ENCODE measurements at regions not wholly inside any gene's neighbourhood (a gene's known extent, or its start where the extent isn't known, plus 50 kb on each side); places are given as distances from the start of the nearest gene placed in this dataset.
A peak's percentile ranks its signal among the peaks of the same experiment; 100 is the strongest.

DNA sequence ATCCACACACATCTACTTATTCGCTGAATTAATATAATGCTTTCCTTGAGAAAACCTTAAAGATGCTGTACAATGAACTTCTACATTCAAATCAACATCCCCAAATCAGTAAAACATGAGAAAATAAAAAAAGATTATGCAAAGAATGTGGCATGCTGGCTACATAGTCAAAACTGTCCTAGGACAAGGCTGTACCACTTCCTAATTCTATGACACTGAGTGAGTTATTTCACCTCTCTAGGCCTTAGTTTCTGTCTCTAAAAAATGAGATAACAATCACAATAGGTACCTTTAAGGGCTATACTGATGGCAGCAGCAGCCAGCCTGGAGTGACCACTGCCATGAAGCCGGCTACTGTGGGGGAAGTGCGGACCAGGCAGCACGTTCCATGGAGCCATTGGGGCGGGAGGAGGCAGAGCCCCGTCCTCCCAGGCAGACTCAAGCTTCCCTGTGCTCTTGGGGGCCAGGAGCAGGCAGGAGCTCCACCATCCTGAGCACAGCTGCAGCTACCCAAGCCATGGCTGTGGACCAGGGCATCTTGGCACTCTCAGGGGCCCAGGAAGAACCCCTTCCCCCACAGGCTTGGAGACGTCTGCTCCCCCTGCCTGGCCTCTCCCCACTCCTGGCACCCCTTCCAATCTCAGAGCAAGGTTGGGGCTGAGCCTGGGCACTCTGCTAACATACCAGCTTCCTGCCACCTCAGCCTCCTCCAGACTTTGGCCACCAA lies 110.2 kb downstream of the ELAPOR2 start (continued):
- no peak for TF ChIP-seq ZNF207 (IDR thresholded peaks at IDR 0.05; ENCODE audit: borderline replicate concordance)
- no peak for TF ChIP-seq TCF12 (IDR thresholded peaks at IDR 0.05; ENCODE audit: low read depth, low read length)
- TF ChIP-seq CREM (IDR thresholded peaks at IDR 0.05; ENCODE audit: low read depth): peak; percentile 50; the same call in 1 of the 2 replicates
- TF ChIP-seq EGR1 (IDR thresholded peaks at IDR 0.05; ENCODE audit: borderline replicate concordance in 1 of 2, low read depth in 2 of 2, low read length in 2 of 2): no peak
- TF ChIP-seq ZBED1 (IDR thresholded peaks at IDR 0.05; ENCODE audit: borderline replicate concordance): no peak
- peak; percentile 86; the same call in 2 of the 3 replicates for TF ChIP-seq POU2F2 (IDR thresholded peaks at IDR 0.05; ENCODE audit: borderline replicate concordance, low read depth, low read length)
- TF ChIP-seq JUND (IDR thresholded peaks at IDR 0.05; ENCODE audit: low read depth, low read length): no peak
- TF ChIP-seq TCF7 (IDR thresholded peaks at IDR 0.05; ENCODE audit: borderline replicate concordance): no peak
- TF ChIP-seq BHLHE40 (IDR thresholded peaks at IDR 0.05; ENCODE audit: borderline replicate concordance in 1 of 2, low read depth in 2 of 2, low read length in 1 of 2): no peak
- TF ChIP-seq SREBF1 (IDR thresholded peaks at IDR 0.05; ENCODE audit: low read length): no peak
- no peak for TF ChIP-seq CHD4 (IDR thresholded peaks at IDR 0.05)
- TF ChIP-seq ZNF384 (IDR thresholded peaks at IDR 0.05; ENCODE audit: borderline replicate concordance, low read depth, low read length): no peak
- no peak for TF ChIP-seq E2F4 (IDR thresholded peaks at IDR 0.05; ENCODE audit: low read depth, low read length)
- TF ChIP-seq POLR2AphosphoS5 (IDR thresholded peaks at IDR 0.05; ENCODE audit: low read length): no peak
- TF ChIP-seq DPF2 (IDR thresholded peaks at IDR 0.05): no peak
